Stomach (tissue), 8 donors: ENCODE measurements at regions not wholly inside any gene's neighbourhood (a gene's known extent, or its start where the extent isn't known, plus 50 kb on each side); places are given as distances from the start of the nearest gene placed in this dataset.
"Not testable (repeated sequence)": the region's sequence is repeated elsewhere in the genome, so short reads cannot be mapped to it uniquely, and the experiment has no call there.

ENCODE experiments used
- DNase-seq, 2 donors: peaks; one replicate each; pipeline versions ENCODE4 v3.0.0 to v3.0.0-alpha.2; 2013 to 2019
- H3K27ac ChIP-seq, 5 donors: fragments of 200-600 bp in 4 of 5; sonication (generic) in 4 of 5; one replicate each; pipeline ENCODE4 v1.5.1; 2013 to 2019; ENCODE audit warnings: mild to moderate bottlenecking in 1 of 5, moderate library complexity in 1 of 5
- H3K27me3 ChIP-seq, 3 donors: fragments of 200-600 bp; sonication (generic); one replicate each; pipeline ENCODE4 v1.5.1; 2017 to 2019; ENCODE audit warnings: mixed run types in 1 of 3
- H3K36me3 ChIP-seq, 4 donors: fragments of 200-600 bp; sonication (generic); 1 replicate in 3 of 4; 2 replicates in 1 of 4; pipeline ENCODE4 v1.5.1; 2016 to 2019
- H3K4me1 ChIP-seq, 4 donors: fragments of 200-600 bp; sonication (generic); one replicate each; pipeline ENCODE4 v1.5.1; 2016 to 2019
- H3K4me3 ChIP-seq, 4 donors: fragments of 200-600 bp; sonication (generic) in 3 of 4; one replicate each; pipeline ENCODE4 v1.5.1; 2016 to 2019; ENCODE audit warnings: mild to moderate bottlenecking in 1 of 4
- H3K9me3 ChIP-seq, 4 donors: fragments of 200-600 bp; sonication (generic); one replicate each; pipeline ENCODE4 v1.5.1; 2016 to 2019
- CTCF ChIP-seq, 7 experiments: fragments of 450-650 bp in 4 of 7; fragments of 200-600 bp in 3 of 7; sonication (generic) in 3 of 7; IDR thresholded peaks; one replicate each; pipeline ENCODE4 v1.5.1; 2016 to 2019; ENCODE audit warnings: antibody characterized with exemption in 7 of 7, control low read depth in 2 of 7, mild to moderate bottlenecking in 1 of 7
- EP300 ChIP-seq: sonication (generic); formaldehyde crosslinking; IDR thresholded peaks from one replicate; pipeline ENCODE4 v1.6.1; 2017; ENCODE audit warnings: antibody characterized with exemption
- POLR2A ChIP-seq, 4 donors: fragments of 450-650 bp; IDR thresholded peaks; one replicate each; pipeline ENCODE4 v1.6.1; 2016; ENCODE audit warnings: antibody characterized with exemption in 4 of 4, control low read depth in 2 of 4, mild to moderate bottlenecking in 1 of 4, moderate library complexity in 1 of 4
- POLR2AphosphoS5 ChIP-seq, 3 donors: sonication (generic); formaldehyde crosslinking; IDR thresholded peaks; one replicate each; pipeline ENCODE4 v1.6.1; 2016; ENCODE audit warnings: antibody characterized with exemption in 3 of 3
- WGBS, 5 donors: extraction: QIAGEN DNeasy Blood & Tissue Kit in 3 of 5; methylation state at CpG; one replicate each; pipeline versions ENCODE4 v1.1.5 to v1.1.7; 2013 to 2018; 5-methylcytosine and 5-hydroxymethylcytosine counted together
- intact Hi-C: fragments of 100-400 bp; cut with DNase I; formaldehyde crosslinking; loops from one replicate; pipeline ENCODE4 v1.15.1; 2023; ENCODE audit warnings: low total_unique reads
- donor health status: healthy with polysubstance abuse.
- donor health status: Bipolar disorder and iron deficiency.
- donor health status: healthy.

GRCh38 chr2:134052173-134052572, 201.7 kb upstream of the MGAT5 start:
- intact Hi-C loops, result no loop called here
- 81 to 90% (median 86%) methylated on average over 4 of the region's 4 CpGs for WGBS, 5 donors
- DNase-seq, result no peak
- Histone ChIP-seq H3K36me3 (no peaks in the 10 kb centered on the region), H3K9me3 (peaks cover 0 to 4% (median 0%) of the 10 kb centered on the region in 4 donors), H3K4me3 (no peak overlapping the region), H3K27me3 (no peaks in the 10 kb centered on the region), H3K27ac (no peak overlapping the region), H3K4me1 (no peaks in the 10 kb centered on the region)
- no peak for TF ChIP-seq CTCF (IDR thresholded peaks at IDR 0.05)
- no peak for TF ChIP-seq EP300

GRCh38 chr2:134056173-134056572, 197.7 kb upstream of the MGAT5 start:
- no peaks in the 10 kb centered on the region for H3K4me1 ChIP-seq
- no peaks in the 10 kb centered on the region for H3K9me3 ChIP-seq
- DNase-seq, result no peak
- intact Hi-C loops, result no loop called here
- no peak overlapping the region for H3K4me3 ChIP-seq
- no peak overlapping the region for H3K27ac ChIP-seq
- no peak for TF ChIP-seq POLR2AphosphoS5 (IDR thresholded peaks at IDR 0.05)
- no peak for TF ChIP-seq POLR2A (IDR thresholded peaks at IDR 0.05)
- no peaks in the 10 kb centered on the region for H3K27me3 ChIP-seq
- H3K36me3 ChIP-seq, result no peaks in the 10 kb centered on the region
- 81 to 90% (median 87%) methylated on average over 2 of the region's 2 CpGs for WGBS, 5 donors

GRCh38 chr2:134061066-134061465, 192.8 kb upstream of the MGAT5 start:
- H3K36me3 ChIP-seq, H3K4me3 ChIP-seq, H3K27me3 ChIP-seq, intact Hi-C loops, H3K4me1 ChIP-seq, DNase-seq, H3K27ac ChIP-seq: not testable (repeated sequence)
- WGBS, 5 donors, result 80 to 84% (median 81%) methylated on average over 8 of the region's 8 CpGs
- H3K9me3 ChIP-seq, result peaks cover 0 to 12% (median 6%) of the 10 kb centered on the region in 4 donors

- H3K36me3 ChIP-seq, intact Hi-C loops, H3K27me3 ChIP-seq, H3K4me3 ChIP-seq, H3K4me1 ChIP-seq, H3K27ac ChIP-seq, DNase-seq: not testable (repeated sequence)
- 53 to 87% (median 79%) methylated on average over 2 to 3 of the region's 3 CpGs for WGBS, 5 donors
- peaks cover 0 to 12% (median 6%) of the 10 kb centered on the region in 4 donors for H3K9me3 ChIP-seq
Measured at GRCh38 chr2:134062235-134062634, 191.6 kb upstream of the MGAT5 start.

GRCh38 chr2:134063916-134064315, 190.0 kb upstream of the MGAT5 start:
- H3K27ac ChIP-seq, H3K4me3 ChIP-seq, DNase-seq, H3K27me3 ChIP-seq, intact Hi-C loops, H3K4me1 ChIP-seq, H3K36me3 ChIP-seq: not testable (repeated sequence)
- 97 to 100% (median 98%) methylated on average over 10 to 26 of the region's 27 CpGs for WGBS, 5 donors
- H3K9me3 ChIP-seq, result peaks cover 0 to 12% (median 6%) of the 10 kb centered on the region in 4 donors

GRCh38 chr2:134070281-134070741, 183.6 kb upstream of the MGAT5 start:
- no peaks in the 10 kb centered on the region for H3K36me3 ChIP-seq
- intact Hi-C loops, result no loop called here
- no peaks in the 10 kb centered on the region for H3K27me3 ChIP-seq
- H3K4me1 ChIP-seq, result peaks cover 0 to 4% (median 0%) of the 10 kb centered on the region in 4 donors
- WGBS, 5 donors, result 91 to 96% (median 94%) methylated on average over 6 of the region's 6 CpGs
- H3K27ac ChIP-seq, result no peak overlapping the region
- no peak overlapping the region for H3K4me3 ChIP-seq
- DNase-seq, result no peak
- H3K9me3 ChIP-seq, result no peaks in the 10 kb centered on the region
- TF ChIP-seq POLR2A (IDR thresholded peaks at IDR 0.05) (no peak), POLR2AphosphoS5 (IDR thresholded peaks at IDR 0.05) (no peak), EP300 (no peak), CTCF (IDR thresholded peaks at IDR 0.05) (no peak)
